ENCODE measurements at regions not wholly inside any gene's neighbourhood (a gene's known extent, or its start where the extent isn't known, plus 50 kb on each side); places are given as distances from the start of the nearest gene placed in this dataset.

GRCh38 chr2:145067549-145068030 is 547.7 kb upstream of the ZEB2 start:
- no peaks in the 10 kb centered on the region for H3K27me3 ChIP-seq (ENCODE audit: control insufficient read depth, insufficient read depth, low read length)
- no peaks in the 10 kb centered on the region for H3K9me3 ChIP-seq (ENCODE audit: control insufficient read depth, insufficient read depth, low read depth, low read length)
- H3K4me3 ChIP-seq (ENCODE audit: low read depth in 2 of 2, low read length in 2 of 2) = no peak overlapping the region
- ChIA-PET CTCF (interaction anchor here (0.5 kb wide), 1 partner anchor 138 kb away, joined by 4 read pairs; no protein-coding TSS in a partner anchor), POLR2A (no interaction called here)
- intact Hi-C loops (cut with micrococcal nuclease; ENCODE audit: unreplicated experiment) = no loop called here
- H3K36me3 ChIP-seq (ENCODE audit: control insufficient read depth, insufficient read depth, low read length) = no peaks in the 10 kb centered on the region
- no peak for ATAC-seq
- no TSS peak for BruUV-seq (replicated peaks)
- DNase-seq (ENCODE audit: low read depth, low spot score) = no peak
- H3K27ac ChIP-seq (ENCODE audit: low read length) = no peak overlapping the region
- in situ Hi-C loops (cut with HindIII; ENCODE audit: low pct_unique_long_range_greater_than_20kb, low sequenced_read_pairs) = no loop called here
- TF ChIP-seq POLR2AphosphoS5 (IDR thresholded peaks at IDR 0.05; ENCODE audit: low read depth, low read length) = no peak
- no peak for TF ChIP-seq TCF7L2 (IDR thresholded peaks at IDR 0.05; ENCODE audit: low read depth, low read length)
- TF ChIP-seq CTCF (IDR thresholded peaks at IDR 0.05) = no peak
- TF ChIP-seq SIN3A (IDR thresholded peaks at IDR 0.05; ENCODE audit: borderline replicate concordance, insufficient read depth, low read depth, low read length) = no peak
- TF ChIP-seq REST (IDR thresholded peaks at IDR 0.05; ENCODE audit: insufficient read depth in 1 of 2, low read depth in 2 of 2, low read length in 1 of 2) = no peak
- no peaks in the 10 kb centered on the region for H3K4me1 ChIP-seq (ENCODE audit: control insufficient read depth, insufficient read depth, low read length)

- TF ChIP-seq CTCF (IDR thresholded peaks at IDR 0.05) (no peak), SIN3A (IDR thresholded peaks at IDR 0.05; ENCODE audit: borderline replicate concordance, insufficient read depth, low read depth, low read length) (no peak), REST (IDR thresholded peaks at IDR 0.05; ENCODE audit: insufficient read depth in 1 of 2, low read depth in 2 of 2, low read length in 1 of 2) (no peak), TCF7L2 (IDR thresholded peaks at IDR 0.05; ENCODE audit: low read depth, low read length) (no peak), POLR2AphosphoS5 (IDR thresholded peaks at IDR 0.05; ENCODE audit: low read depth, low read length) (no peak)
- POLR2A ChIA-PET = no interaction called here
- CTCF ChIA-PET = no interaction called here
These were observed 547.1 kb upstream of the ZEB2 start for GRCh38 chr2:145066856-145067548.

More at GRCh38 chr2:145066856-145067548, 547.1 kb upstream of the ZEB2 start:
- Histone ChIP-seq H3K27ac (ENCODE audit: low read length) (no peak overlapping the region), H3K36me3 (ENCODE audit: control insufficient read depth, insufficient read depth, low read length) (no peaks in the 10 kb centered on the region), H3K9me3 (ENCODE audit: control insufficient read depth, insufficient read depth, low read depth, low read length) (no peaks in the 10 kb centered on the region), H3K27me3 (ENCODE audit: control insufficient read depth, insufficient read depth, low read length) (no peaks in the 10 kb centered on the region), H3K4me1 (ENCODE audit: control insufficient read depth, insufficient read depth, low read length) (no peaks in the 10 kb centered on the region), H3K4me3 (ENCODE audit: low read depth in 2 of 2, low read length in 2 of 2) (no peak overlapping the region)
- DNase-seq (ENCODE audit: low read depth, low spot score) = no peak
- intact Hi-C loops (cut with micrococcal nuclease; ENCODE audit: unreplicated experiment) (no loop called here), in situ Hi-C loops (cut with HindIII; ENCODE audit: low pct_unique_long_range_greater_than_20kb, low sequenced_read_pairs) (no loop called here)
- ATAC-seq = no peak
- no TSS peak for BruUV-seq (replicated peaks)
